Hepatocyte (in vitro differentiated cells): ENCODE measurements at regions not wholly inside any gene's neighbourhood (a gene's known extent, or its start where the extent isn't known, plus 50 kb on each side); places are given as distances from the start of the nearest gene placed in this dataset.

Experiments
- DNase-seq: peaks from one replicate; pipeline ENCODE4 v3.0.0-alpha.2; 2016; ENCODE audit warnings: low spot score
- H2AFZ ChIP-seq: fragments of 200-600 bp; sonication (generic); 2 replicates; pipeline ENCODE4 v1.6.0; 2016; ENCODE audit warnings: antibody characterized with exemption, mild to moderate bottlenecking
- H3K27ac ChIP-seq: fragments of 200-600 bp; sonication (generic); 2 replicates; pipeline ENCODE4 v1.5.1; 2016; ENCODE audit warnings: mild to moderate bottlenecking
- H3K27me3 ChIP-seq: fragments of 200-600 bp; sonication (generic); 2 replicates; pipeline ENCODE4 v1.6.1; 2016
- H3K36me3 ChIP-seq: fragments of 200-600 bp; sonication (generic); replicated peaks from 2 replicates; pipeline ENCODE4 v1.5.1; 2016; ENCODE audit warnings: low read depth; ENCODE audit not compliant: insufficient read depth
- H3K4me1 ChIP-seq: fragments of 200-600 bp; sonication (generic); 2 replicates; pipeline ENCODE4 v1.5.1; 2016; ENCODE audit warnings: mild to moderate bottlenecking, moderate library complexity; ENCODE audit not compliant: insufficient read depth
- H3K4me2 ChIP-seq: fragments of 200-600 bp; sonication (generic); 2 replicates; pipeline ENCODE4 v1.6.0; 2016
- H3K4me3 ChIP-seq: fragments of 200-600 bp; sonication (generic); 2 replicates; pipeline ENCODE4 v1.5.1; 2016; ENCODE audit warnings: mild to moderate bottlenecking
- H3K79me2 ChIP-seq: fragments of 200-600 bp; sonication (generic); 2 replicates; pipeline ENCODE4 v1.6.0; 2017; ENCODE audit warnings: mild to moderate bottlenecking
- H3K9me2 ChIP-seq: fragments of 200-600 bp; sonication (generic); replicated peaks from 2 replicates; pipeline ENCODE4 v1.6.0; 2017; ENCODE audit warnings: mild to moderate bottlenecking; ENCODE audit not compliant: insufficient read depth
- H3K9me3 ChIP-seq: fragments of 200-600 bp; sonication (generic); 2 replicates; pipeline ENCODE4 v1.5.1; 2016; ENCODE audit warnings: low read depth, mild to moderate bottlenecking
- H4K20me1 ChIP-seq: fragments of 200-600 bp; sonication (generic); 2 replicates; pipeline ENCODE4 v1.6.0; 2016; ENCODE audit warnings: mild to moderate bottlenecking; ENCODE audit not compliant: insufficient read depth, poor library complexity, severe bottlenecking
- CTCF ChIP-seq: fragments of 200-600 bp; sonication (generic); IDR thresholded peaks from 2 replicates; pipeline ENCODE4 v1.5.1; 2016; ENCODE audit warnings: antibody characterized with exemption, mild to moderate bottlenecking; ENCODE audit not compliant: poor library complexity
- EZH2 ChIP-seq: fragments of 200-600 bp; sonication (generic); IDR thresholded peaks from 2 replicates; pipeline ENCODE4 v1.6.1; 2016; ENCODE audit warnings: antibody characterized with exemption, mild to moderate bottlenecking, borderline replicate concordance
- EZH2phosphoT487 ChIP-seq: fragments of 200-600 bp; sonication (generic); IDR thresholded peaks from one replicate; pipeline ENCODE4 v1.6.1; 2018; ENCODE audit warnings: antibody characterized with exemption, mild to moderate bottlenecking, low read depth, moderate library complexity; ENCODE audit not compliant: unreplicated experiment, severe bottlenecking
- WGBS: methylation state at CpG from one replicate; pipeline ENCODE4 v1.1.6; 2016; ENCODE audit warnings: low lambda C conversion rate; ENCODE audit errors: missing lambda C conversion rate; 5-methylcytosine and 5-hydroxymethylcytosine counted together

- Histone ChIP-seq H3K9me3 (no peaks in the 10 kb centered on the region), H4K20me1 (no peaks in the 10 kb centered on the region), H3K36me3 (no peaks in the 10 kb centered on the region), H3K9me2 (no peaks in the 10 kb centered on the region), H3K27ac (no peak overlapping the region), H3K4me1 (no peaks in the 10 kb centered on the region), H3K4me3 (no peak overlapping the region), H3K27me3 (no peaks in the 10 kb centered on the region), H3K79me2 (no peaks in the 10 kb centered on the region), H3K4me2 (no peak overlapping the region), H2AFZ (no peak overlapping the region)
- no peak for TF ChIP-seq CTCF
- no peak for TF ChIP-seq EZH2phosphoT487
- no peak for TF ChIP-seq EZH2
- DNase-seq: no peak
These were observed 227.9 kb upstream of the G2E3 start for GRCh38 chr14:30331030-30331429.

- no peak overlapping the region for H3K4me2 ChIP-seq
- TF ChIP-seq CTCF: no peak
- TF ChIP-seq EZH2phosphoT487: no peak
- TF ChIP-seq EZH2: no peak
- H3K4me1 ChIP-seq: no peaks in the 10 kb centered on the region
- no peak overlapping the region for H2AFZ ChIP-seq
- no peaks in the 10 kb centered on the region for H4K20me1 ChIP-seq
- no peaks in the 10 kb centered on the region for H3K36me3 ChIP-seq
- no peak overlapping the region for H3K27ac ChIP-seq
- no peaks in the 10 kb centered on the region for H3K79me2 ChIP-seq
- no peaks in the 10 kb centered on the region for H3K9me2 ChIP-seq
- H3K27me3 ChIP-seq: no peaks in the 10 kb centered on the region
- no peak overlapping the region for H3K4me3 ChIP-seq
- no peaks in the 10 kb centered on the region for H3K9me3 ChIP-seq
- no peak for DNase-seq
These were observed 226.6 kb upstream of the G2E3 start for GRCh38 chr14:30332374-30332773.

GRCh38 chr14:30333934-30334333 is 225.0 kb upstream of the G2E3 start:
- H3K4me3 ChIP-seq: no peak overlapping the region
- H3K9me2 ChIP-seq: no peaks in the 10 kb centered on the region
- no peaks in the 10 kb centered on the region for H3K9me3 ChIP-seq
- no peak overlapping the region for H2AFZ ChIP-seq
- peak overlapping the region; percentile 28 for H3K27ac ChIP-seq
- H3K4me2 ChIP-seq: no peak overlapping the region
- no peaks in the 10 kb centered on the region for H3K36me3 ChIP-seq
- H3K79me2 ChIP-seq: no peaks in the 10 kb centered on the region
- no peaks in the 10 kb centered on the region for H4K20me1 ChIP-seq
- WGBS: 41% methylated on average over 2 of the region's 2 CpGs
- no peaks in the 10 kb centered on the region for H3K4me1 ChIP-seq
- TF ChIP-seq EZH2phosphoT487 (no peak), EZH2 (no peak), CTCF (no peak)
- no peak for DNase-seq
- H3K27me3 ChIP-seq: no peaks in the 10 kb centered on the region

- Histone ChIP-seq H4K20me1 (no peaks in the 10 kb centered on the region), H3K4me2 (no peak overlapping the region), H3K9me3 (no peaks in the 10 kb centered on the region), H3K9me2 (no peaks in the 10 kb centered on the region), H3K27ac (no peak overlapping the region), H3K4me3 (no peak overlapping the region), H3K27me3 (no peaks in the 10 kb centered on the region), H3K4me1 (no peaks in the 10 kb centered on the region), H3K36me3 (no peaks in the 10 kb centered on the region), H3K79me2 (no peaks in the 10 kb centered on the region), H2AFZ (no peak overlapping the region)
- no peak for DNase-seq
- TF ChIP-seq CTCF (no peak), EZH2 (no peak), EZH2phosphoT487 (no peak)
- WGBS: 74% methylated on average over 5 of the region's 5 CpGs
These were observed 221.5 kb upstream of the G2E3 start for GRCh38 chr14:30337456-30337855.
